GM12873 (cell line): ENCODE measurements at regions not wholly inside any gene's neighbourhood (a gene's known extent, or its start where the extent isn't known, plus 50 kb on each side); places are given as distances from the start of the nearest gene placed in this dataset.

Experiments
- TF ChIP-seq, protein P1 (sequence below): IDR thresholded peaks from 2 replicates; pipeline ENCODE4 v1.5.1; 2012; ENCODE audit warnings: low read depth, mild to moderate bottlenecking, moderate library complexity, low read length, control low read depth; ENCODE audit not compliant: insufficient read depth; ENCODE audit errors: missing control alignments

DNA sequence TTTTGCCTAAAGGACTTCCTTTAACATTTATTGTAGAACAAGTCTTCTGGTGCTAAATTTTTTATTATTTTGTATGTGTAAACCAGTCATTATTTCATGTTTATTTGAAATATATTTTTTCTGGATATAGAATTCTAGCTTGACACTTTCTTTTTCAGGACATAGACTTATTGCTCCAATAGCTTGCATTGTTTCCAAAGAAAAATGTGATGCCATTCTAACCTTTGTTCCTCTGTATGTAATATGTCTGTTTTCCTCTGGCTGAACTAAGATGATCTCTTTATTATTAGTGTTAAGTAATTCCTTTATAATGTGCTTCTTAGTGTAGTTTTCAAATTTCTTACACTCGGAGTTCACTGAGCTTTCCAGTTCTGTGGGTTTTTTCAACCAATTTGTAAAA, 174.1 kb upstream of the STARD13 start:
- TF ChIP-seq, protein P1, sequence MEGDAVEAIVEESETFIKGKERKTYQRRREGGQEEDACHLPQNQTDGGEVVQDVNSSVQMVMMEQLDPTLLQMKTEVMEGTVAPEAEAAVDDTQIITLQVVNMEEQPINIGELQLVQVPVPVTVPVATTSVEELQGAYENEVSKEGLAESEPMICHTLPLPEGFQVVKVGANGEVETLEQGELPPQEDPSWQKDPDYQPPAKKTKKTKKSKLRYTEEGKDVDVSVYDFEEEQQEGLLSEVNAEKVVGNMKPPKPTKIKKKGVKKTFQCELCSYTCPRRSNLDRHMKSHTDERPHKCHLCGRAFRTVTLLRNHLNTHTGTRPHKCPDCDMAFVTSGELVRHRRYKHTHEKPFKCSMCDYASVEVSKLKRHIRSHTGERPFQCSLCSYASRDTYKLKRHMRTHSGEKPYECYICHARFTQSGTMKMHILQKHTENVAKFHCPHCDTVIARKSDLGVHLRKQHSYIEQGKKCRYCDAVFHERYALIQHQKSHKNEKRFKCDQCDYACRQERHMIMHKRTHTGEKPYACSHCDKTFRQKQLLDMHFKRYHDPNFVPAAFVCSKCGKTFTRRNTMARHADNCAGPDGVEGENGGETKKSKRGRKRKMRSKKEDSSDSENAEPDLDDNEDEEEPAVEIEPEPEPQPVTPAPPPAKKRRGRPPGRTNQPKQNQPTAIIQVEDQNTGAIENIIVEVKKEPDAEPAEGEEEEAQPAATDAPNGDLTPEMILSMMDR = no peak

DNA sequence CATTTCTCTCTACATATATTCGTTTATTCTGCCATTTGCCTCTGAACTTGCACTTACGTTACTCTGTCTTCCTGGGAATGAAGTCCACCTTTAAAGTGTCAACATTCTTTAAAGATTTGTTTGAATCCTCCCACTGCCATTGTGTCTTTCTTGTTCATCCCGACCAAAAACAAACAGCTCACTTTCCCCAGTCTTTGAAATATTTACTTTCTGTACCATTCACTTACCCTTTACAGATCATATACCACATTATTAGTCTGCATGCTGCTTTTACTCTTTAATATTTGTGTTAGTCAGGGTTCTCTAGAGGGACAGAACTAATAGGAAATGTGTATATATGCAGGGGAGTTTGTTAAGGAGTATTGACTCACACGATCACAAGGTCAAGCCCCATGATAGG, 176.6 kb upstream of the STARD13 start:
- TF ChIP-seq, protein P1 = no peak

DNA sequence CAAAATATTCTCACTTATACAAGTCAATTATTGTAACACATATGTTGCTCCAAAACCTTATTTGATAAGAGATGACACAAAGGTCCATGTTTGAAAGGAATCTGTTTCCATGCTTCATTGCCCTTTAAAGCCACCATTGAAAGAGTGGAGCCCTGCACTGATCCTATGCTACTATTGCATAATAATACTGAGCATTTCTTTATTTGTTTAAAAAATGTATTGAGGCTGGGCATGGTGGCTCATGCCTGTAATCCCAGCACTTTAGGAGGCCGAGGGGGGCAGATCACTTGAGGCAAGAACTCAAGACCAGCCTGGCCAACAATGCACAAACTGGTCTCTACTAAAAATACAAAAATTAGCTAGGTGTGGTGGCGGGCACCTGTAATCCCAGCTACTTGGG, 178.8 kb upstream of the STARD13 start:
- TF ChIP-seq, protein P1 = no peak

DNA sequence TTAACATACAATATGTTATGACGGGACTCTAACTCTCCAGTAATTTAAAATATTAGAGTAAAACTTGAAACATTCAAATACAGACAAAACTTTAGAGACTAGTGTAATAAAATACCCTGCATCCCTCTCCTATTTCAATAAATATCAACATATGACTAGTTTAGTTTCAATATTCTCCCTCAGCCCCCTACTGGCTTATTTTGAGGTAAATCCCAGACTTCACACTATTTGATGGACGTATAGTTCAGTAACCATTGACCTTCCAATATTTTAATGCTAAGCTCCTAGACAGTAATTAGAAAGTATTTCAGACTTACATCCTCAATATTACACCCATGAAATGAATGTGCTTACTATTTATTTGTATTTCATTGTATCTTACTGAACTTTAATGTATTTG, 180.7 kb upstream of the STARD13 start:
- TF ChIP-seq, protein P1 = no peak

DNA sequence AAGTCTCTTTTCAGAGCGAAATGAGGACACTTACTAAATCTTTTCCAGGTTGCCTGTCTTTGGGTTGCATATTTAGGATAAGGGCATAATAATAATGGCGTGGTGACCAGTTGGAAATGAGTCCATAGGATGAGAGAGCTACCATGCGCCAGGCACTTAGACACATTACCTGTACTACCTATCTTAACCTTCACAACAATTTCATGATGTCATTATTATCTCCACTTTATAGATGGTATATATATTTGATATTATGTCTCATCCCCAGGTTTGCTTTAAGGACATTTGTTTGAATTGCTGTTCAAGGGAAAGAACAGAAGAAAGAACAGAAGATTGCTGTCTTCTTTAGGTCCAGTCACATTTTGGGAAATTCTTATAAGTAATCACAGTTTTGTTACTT, 182.0 kb upstream of the STARD13 start:
- TF ChIP-seq, protein P1 = no peak

DNA sequence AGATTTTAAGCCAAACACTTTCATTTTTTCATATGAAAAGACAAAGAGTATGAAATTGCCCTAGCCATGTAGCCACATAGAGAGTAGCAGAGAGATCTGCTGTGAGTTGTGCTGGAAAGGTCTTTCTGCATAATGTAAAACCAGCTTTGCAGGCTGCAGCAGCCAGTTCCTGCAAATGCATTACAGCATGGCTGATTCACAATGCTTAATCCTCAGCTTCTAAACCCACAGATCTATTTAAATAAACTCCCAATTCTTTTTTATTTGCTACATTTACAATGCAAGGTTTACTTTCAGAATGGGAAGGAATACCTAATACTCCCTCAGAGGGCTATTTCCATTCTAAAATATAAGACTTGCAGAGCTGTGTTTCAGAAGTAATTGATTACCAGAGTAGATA, 185.6 kb upstream of the STARD13 start:
- TF ChIP-seq, protein P1 = no peak

DNA sequence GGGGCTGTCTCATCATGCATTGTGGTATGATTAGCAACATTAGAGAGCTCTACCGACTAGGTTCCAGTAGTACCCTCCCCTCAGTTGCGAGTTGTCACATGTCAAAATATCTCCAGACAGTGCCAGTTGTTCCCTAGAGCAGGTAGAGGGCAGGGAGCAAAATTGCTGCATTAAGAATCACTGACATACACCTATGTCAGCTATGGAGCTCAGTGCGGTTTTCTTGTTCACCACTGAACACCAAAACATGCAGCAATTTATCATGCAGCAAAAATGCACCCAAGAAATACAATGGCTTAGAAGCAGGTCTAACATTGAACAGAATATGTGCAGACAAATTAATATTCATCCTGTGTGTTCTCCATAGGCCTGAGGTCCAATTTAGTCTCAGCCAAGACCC, 186.9 kb upstream of the STARD13 start:
- TF ChIP-seq, protein P1 = no peak

DNA sequence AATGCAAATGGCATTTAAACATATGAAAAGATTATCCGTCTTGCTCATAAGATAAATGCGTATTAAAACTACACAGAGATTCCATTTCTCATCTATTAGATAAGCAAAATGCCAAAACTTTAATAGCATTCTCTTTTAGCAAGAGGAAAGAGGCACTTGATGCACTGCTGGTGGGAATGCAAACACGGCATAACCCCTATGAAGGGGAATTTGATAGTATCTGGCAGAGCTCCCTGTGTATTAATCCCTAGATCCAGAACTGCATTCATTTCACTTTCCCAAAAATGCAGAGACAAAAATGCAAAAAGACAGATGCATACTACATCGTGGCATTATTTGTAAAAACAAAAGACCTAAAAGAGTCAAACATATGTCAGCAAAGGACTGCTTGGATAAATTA, 193.6 kb upstream of the STARD13 start:
- TF ChIP-seq, protein P1 = no peak
